NT2/D1 (cell line): ENCODE measurements at regions not wholly inside any gene's neighbourhood (a gene's known extent, or its start where the extent isn't known, plus 50 kb on each side); places are given as distances from the start of the nearest gene placed in this dataset.

ENCODE experiments used
- SUZ12 ChIP-seq: IDR thresholded peaks from 2 replicates; pipeline ENCODE4 v1.6.1; 2011; ENCODE audit not compliant: insufficient read length, insufficient read depth; ENCODE audit errors: extremely low read depth
- YY1 ChIP-seq: IDR thresholded peaks from 2 replicates; pipeline ENCODE4 v1.6.1; 2011; ENCODE audit not compliant: insufficient read length, insufficient read depth

GRCh38 chr6:117018771-117019170, 141.7 kb downstream of the RFX6 start:
- TF ChIP-seq YY1: no peak
- no peak for TF ChIP-seq SUZ12
